OCI-LY7 (cell line): ENCODE measurements at regions not wholly inside any gene's neighbourhood (a gene's known extent, or its start where the extent isn't known, plus 50 kb on each side); places are given as distances from the start of the nearest gene placed in this dataset.

Source experiments
- CTCF ChIP-seq: fragments of 200-600 bp; sonication (generic); conservative IDR thresholded peaks from 2 replicates; pipeline ENCODE4 v1.5.1; 2014; ENCODE audit warnings: mild to moderate bottlenecking, antibody characterized with exemption, low read length, moderate library complexity, mixed read lengths
- EZH2phosphoT487 ChIP-seq: fragments of 200-600 bp; sonication (generic); IDR thresholded peaks from 2 replicates; pipeline ENCODE4 v1.6.1; 2018; ENCODE audit warnings: low read depth, borderline replicate concordance, mild to moderate bottlenecking, mixed run types, antibody characterized with exemption, low read length, moderate library complexity, mixed read lengths

- peak; percentile 72 for TF ChIP-seq CTCF
- no peak for TF ChIP-seq EZH2phosphoT487
Observed at GRCh38 chr6:8539453-8539852, 104.1 kb upstream of the SLC35B3 start.
